ENCODE measurements at regions not wholly inside any gene's neighbourhood (a gene's known extent, or its start where the extent isn't known, plus 50 kb on each side); places are given as distances from the start of the nearest gene placed in this dataset.

- peaks cover 31 to 39% (median 33%) of the 10 kb centered on the region in 3 donors for H3K4me1 ChIP-seq (ENCODE audit: control insufficient read depth in 3 of 3, insufficient read depth in 3 of 3, low read length in 3 of 3)
- H3K27me3 ChIP-seq (ENCODE audit: control insufficient read depth in 3 of 3, insufficient read depth in 3 of 3, low read length in 3 of 3) = no peaks in the 10 kb centered on the region
- peak overlapping the region in 2 of 3 donors; percentile 11 to 50 for H3K9ac ChIP-seq (ENCODE audit: low read depth in 1 of 3, low read length in 3 of 3)
- H3K27ac ChIP-seq (ENCODE audit: low read depth, low read length) = peak overlapping the region; percentile 38
- peak overlapping the region in 1 of 3 donors; percentile 27 for H3K4me3 ChIP-seq (ENCODE audit: low read length in 3 of 3)
- H3K9me3 ChIP-seq (ENCODE audit: control insufficient read depth in 3 of 3, low read length in 3 of 3) = no peaks in the 10 kb centered on the region
- no peaks in the 10 kb centered on the region for H3K36me3 ChIP-seq (ENCODE audit: control insufficient read depth in 3 of 3, insufficient read depth in 3 of 3, low read length in 3 of 3)
Observed at GRCh38 chr10:78543749-78544362, 510.2 kb downstream of the RPS24 start.

DNA sequence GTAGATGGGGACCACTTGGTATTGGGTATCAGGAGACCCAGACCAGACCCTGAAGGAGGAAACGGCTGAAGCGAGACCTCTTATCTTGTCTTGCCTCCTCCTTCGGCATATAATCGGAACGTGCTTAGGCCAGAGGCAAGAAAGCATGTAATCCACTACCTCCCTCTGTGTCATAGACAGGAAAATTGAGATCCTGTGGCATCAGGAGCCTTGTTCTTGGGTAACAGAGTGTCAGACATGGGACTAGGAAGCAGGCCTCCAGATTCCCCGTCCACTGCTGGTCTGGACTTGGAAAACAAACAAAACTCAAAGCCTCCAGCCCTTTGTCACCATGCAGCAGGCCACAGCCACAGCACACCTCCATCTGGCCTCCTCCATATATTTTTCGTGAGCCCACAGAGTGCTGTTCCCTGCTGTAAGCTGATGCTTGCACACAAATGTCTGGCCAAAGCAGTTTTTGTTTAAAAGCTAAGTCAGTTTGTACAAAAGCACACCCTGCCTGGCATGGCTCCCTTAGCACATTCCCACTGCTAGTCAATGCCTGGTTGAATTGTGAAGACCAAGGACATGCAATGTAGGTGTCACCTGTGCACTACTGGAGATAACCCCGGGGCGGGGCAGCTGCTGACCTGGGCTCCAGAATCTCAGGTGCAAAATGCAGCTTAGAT is 510.9 kb downstream of the RPS24 start:
- Histone ChIP-seq H3K9me3 (ENCODE audit: control insufficient read depth in 3 of 3, low read length in 3 of 3) (no peaks in the 10 kb centered on the region), H3K4me1 (ENCODE audit: control insufficient read depth in 3 of 3, insufficient read depth in 3 of 3, low read length in 3 of 3) (peaks cover 31 to 39% (median 33%) of the 10 kb centered on the region in 3 donors), H3K27me3 (ENCODE audit: control insufficient read depth in 3 of 3, insufficient read depth in 3 of 3, low read length in 3 of 3) (no peaks in the 10 kb centered on the region), H3K36me3 (ENCODE audit: control insufficient read depth in 3 of 3, insufficient read depth in 3 of 3, low read length in 3 of 3) (no peaks in the 10 kb centered on the region), H3K4me3 (ENCODE audit: low read length in 3 of 3) (no peak overlapping the region), H3K9ac (ENCODE audit: low read depth in 1 of 3, low read length in 3 of 3) (peak overlapping the region in 2 of 3 donors; percentile 11 to 34), H3K27ac (ENCODE audit: low read depth, low read length) (peak overlapping the region; percentile 38)

DNA sequence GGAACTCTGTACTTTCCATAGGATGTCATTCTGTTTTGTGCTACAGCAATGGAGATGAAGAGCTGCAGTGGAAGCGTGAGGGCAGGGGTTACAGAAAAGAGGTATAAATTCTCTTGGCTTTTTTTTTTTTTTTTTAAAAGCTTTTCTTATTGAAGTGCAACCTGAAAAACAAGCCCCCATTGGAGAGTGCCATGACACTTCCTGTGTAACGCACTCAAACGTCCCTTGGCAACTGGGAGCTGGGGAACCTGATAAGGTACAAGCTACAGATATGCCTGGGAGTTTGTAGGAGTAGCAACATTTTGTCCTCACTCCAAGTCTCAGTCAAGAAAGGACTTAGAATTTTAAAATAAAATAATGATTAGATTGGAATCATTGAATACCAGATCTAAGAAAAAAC is 512.1 kb downstream of the RPS24 start:
- no peak overlapping the region for H3K4me3 ChIP-seq (ENCODE audit: low read length in 3 of 3)
- H3K27me3 ChIP-seq (ENCODE audit: control insufficient read depth in 3 of 3, insufficient read depth in 3 of 3, low read length in 3 of 3) = no peaks in the 10 kb centered on the region
- no peak overlapping the region for H3K9ac ChIP-seq (ENCODE audit: low read depth in 1 of 3, low read length in 3 of 3)
- no peaks in the 10 kb centered on the region for H3K9me3 ChIP-seq (ENCODE audit: control insufficient read depth in 3 of 3, low read length in 3 of 3)
- no peaks in the 10 kb centered on the region for H3K36me3 ChIP-seq (ENCODE audit: control insufficient read depth in 3 of 3, insufficient read depth in 3 of 3, low read length in 3 of 3)
- H3K27ac ChIP-seq (ENCODE audit: low read depth, low read length) = no peak overlapping the region
- peaks cover 31 to 39% (median 33%) of the 10 kb centered on the region in 3 donors for H3K4me1 ChIP-seq (ENCODE audit: control insufficient read depth in 3 of 3, insufficient read depth in 3 of 3, low read length in 3 of 3)

DNA sequence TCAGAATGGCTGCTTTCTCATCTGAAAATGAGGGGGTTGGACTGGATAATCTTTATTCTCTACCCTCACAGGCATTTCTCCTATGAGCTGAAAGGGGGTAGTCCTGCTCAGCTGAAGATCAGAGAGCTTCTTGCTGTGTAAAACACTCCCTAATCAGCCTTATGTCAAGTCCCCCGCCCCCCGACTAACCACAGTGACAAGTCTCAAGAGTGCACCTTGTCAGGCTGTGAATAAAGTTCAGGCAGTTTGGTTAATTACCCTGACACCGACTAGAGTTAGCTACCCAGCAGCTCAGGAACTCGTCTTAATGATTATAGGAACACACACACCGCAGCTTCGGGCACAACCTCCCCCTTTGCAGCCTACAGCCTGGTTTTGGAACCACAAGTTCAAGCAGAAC is 513.7 kb downstream of the RPS24 start:
- no peaks in the 10 kb centered on the region for H3K9me3 ChIP-seq (ENCODE audit: control insufficient read depth in 3 of 3, low read length in 3 of 3)
- no peak overlapping the region for H3K9ac ChIP-seq (ENCODE audit: low read depth in 1 of 3, low read length in 3 of 3)
- peaks cover 29 to 33% (median 30%) of the 10 kb centered on the region in 3 donors for H3K4me1 ChIP-seq (ENCODE audit: control insufficient read depth in 3 of 3, insufficient read depth in 3 of 3, low read length in 3 of 3)
- no peak overlapping the region for H3K27ac ChIP-seq (ENCODE audit: low read depth, low read length)
- H3K27me3 ChIP-seq (ENCODE audit: control insufficient read depth in 3 of 3, insufficient read depth in 3 of 3, low read length in 3 of 3) = no peaks in the 10 kb centered on the region
- H3K36me3 ChIP-seq (ENCODE audit: control insufficient read depth in 3 of 3, insufficient read depth in 3 of 3, low read length in 3 of 3) = no peaks in the 10 kb centered on the region
- H3K4me3 ChIP-seq (ENCODE audit: low read length in 3 of 3) = no peak overlapping the region

DNA sequence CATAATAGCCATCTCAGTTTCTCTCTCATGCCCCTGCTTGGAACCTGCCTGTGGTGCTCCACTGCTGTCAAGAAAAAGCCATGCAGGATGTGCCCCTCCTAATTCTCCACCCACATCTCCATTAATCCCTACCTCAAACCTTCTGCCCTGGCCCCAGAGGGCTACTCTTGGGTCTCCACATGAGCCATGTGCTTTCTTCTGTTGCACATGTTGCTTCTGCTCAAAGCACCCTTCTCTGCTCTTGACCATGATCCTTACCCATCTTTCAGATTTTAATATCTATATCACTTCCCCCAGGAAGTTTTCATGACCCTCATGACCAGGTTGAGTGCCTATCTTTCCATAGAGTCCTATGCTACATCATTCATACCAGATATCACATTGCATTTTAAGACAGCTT is 514.2 kb downstream of the RPS24 start:
- no peak overlapping the region for H3K27ac ChIP-seq (ENCODE audit: low read depth, low read length)
- H3K9ac ChIP-seq (ENCODE audit: low read depth in 1 of 3, low read length in 3 of 3) = no peak overlapping the region
- peaks cover 28 to 32% (median 30%) of the 10 kb centered on the region in 3 donors for H3K4me1 ChIP-seq (ENCODE audit: control insufficient read depth in 3 of 3, insufficient read depth in 3 of 3, low read length in 3 of 3)
- no peaks in the 10 kb centered on the region for H3K9me3 ChIP-seq (ENCODE audit: control insufficient read depth in 3 of 3, low read length in 3 of 3)
- no peaks in the 10 kb centered on the region for H3K27me3 ChIP-seq (ENCODE audit: control insufficient read depth in 3 of 3, insufficient read depth in 3 of 3, low read length in 3 of 3)
- no peaks in the 10 kb centered on the region for H3K36me3 ChIP-seq (ENCODE audit: control insufficient read depth in 3 of 3, insufficient read depth in 3 of 3, low read length in 3 of 3)
- no peak overlapping the region for H3K4me3 ChIP-seq (ENCODE audit: low read length in 3 of 3)

- H3K9ac ChIP-seq (ENCODE audit: low read depth in 1 of 3, low read length in 3 of 3) = no peak overlapping the region
- no peak overlapping the region for H3K27ac ChIP-seq (ENCODE audit: low read depth, low read length)
Observed at GRCh38 chr10:78548369-78548768, 514.7 kb downstream of the RPS24 start.

GRCh38 chr10:78549140-78549935 is 515.7 kb downstream of the RPS24 start:
- Histone ChIP-seq H3K4me3 (ENCODE audit: low read length in 3 of 3) (no peak overlapping the region), H3K9me3 (ENCODE audit: control insufficient read depth in 3 of 3, low read length in 3 of 3) (no peaks in the 10 kb centered on the region), H3K36me3 (ENCODE audit: control insufficient read depth in 3 of 3, insufficient read depth in 3 of 3, low read length in 3 of 3) (no peaks in the 10 kb centered on the region), H3K27ac (ENCODE audit: low read depth, low read length) (no peak overlapping the region), H3K27me3 (ENCODE audit: control insufficient read depth in 3 of 3, insufficient read depth in 3 of 3, low read length in 3 of 3) (no peaks in the 10 kb centered on the region), H3K9ac (ENCODE audit: low read depth in 1 of 3, low read length in 3 of 3) (no peak overlapping the region), H3K4me1 (ENCODE audit: control insufficient read depth in 3 of 3, insufficient read depth in 3 of 3, low read length in 3 of 3) (peaks cover 16 to 18% (median 18%) of the 10 kb centered on the region in 3 donors)

More at GRCh38 chr10:78548369-78548768, 514.7 kb downstream of the RPS24 start:
- Histone ChIP-seq H3K4me3 (ENCODE audit: low read length in 3 of 3) (no peak overlapping the region), H3K4me1 (ENCODE audit: control insufficient read depth in 3 of 3, insufficient read depth in 3 of 3, low read length in 3 of 3) (peaks cover 26 to 28% (median 28%) of the 10 kb centered on the region in 3 donors), H3K9me3 (ENCODE audit: control insufficient read depth in 3 of 3, low read length in 3 of 3) (no peaks in the 10 kb centered on the region), H3K36me3 (ENCODE audit: control insufficient read depth in 3 of 3, insufficient read depth in 3 of 3, low read length in 3 of 3) (no peaks in the 10 kb centered on the region), H3K27me3 (ENCODE audit: control insufficient read depth in 3 of 3, insufficient read depth in 3 of 3, low read length in 3 of 3) (no peaks in the 10 kb centered on the region)

GRCh38 chr10:78550090-78550489 is 516.4 kb downstream of the RPS24 start:
- Histone ChIP-seq H3K27ac (ENCODE audit: low read depth, low read length) (no peak overlapping the region), H3K27me3 (ENCODE audit: control insufficient read depth in 3 of 3, insufficient read depth in 3 of 3, low read length in 3 of 3) (no peaks in the 10 kb centered on the region), H3K4me3 (ENCODE audit: low read length in 3 of 3) (no peak overlapping the region), H3K9ac (ENCODE audit: low read depth in 1 of 3, low read length in 3 of 3) (no peak overlapping the region), H3K9me3 (ENCODE audit: control insufficient read depth in 3 of 3, low read length in 3 of 3) (no peaks in the 10 kb centered on the region), H3K36me3 (ENCODE audit: control insufficient read depth in 3 of 3, insufficient read depth in 3 of 3, low read length in 3 of 3) (no peaks in the 10 kb centered on the region), H3K4me1 (ENCODE audit: control insufficient read depth in 3 of 3, insufficient read depth in 3 of 3, low read length in 3 of 3) (peaks cover 11 to 12% (median 11%) of the 10 kb centered on the region in 3 donors)

DNA sequence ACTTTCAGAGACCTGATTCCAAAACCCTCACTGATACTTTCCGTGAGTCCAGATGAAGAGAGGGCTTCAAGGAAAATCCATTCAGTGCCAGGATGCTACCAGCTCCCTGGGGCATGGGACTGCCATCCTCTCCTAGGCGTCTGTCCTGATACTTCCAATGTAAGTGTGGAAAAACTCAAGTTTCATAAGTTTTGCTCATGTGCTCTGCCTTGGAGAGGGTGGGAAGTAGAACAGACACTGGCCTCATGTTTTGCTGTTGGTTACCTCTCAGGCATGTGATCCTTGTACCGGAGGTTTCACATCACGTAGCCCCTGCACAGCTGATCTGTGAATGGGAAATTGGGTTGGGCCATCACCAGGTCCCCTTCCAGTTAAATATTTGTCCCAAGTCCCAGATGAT is 517.1 kb downstream of the RPS24 start:
- no peak overlapping the region for H3K27ac ChIP-seq (ENCODE audit: low read depth, low read length)
- H3K9me3 ChIP-seq (ENCODE audit: control insufficient read depth in 3 of 3, low read length in 3 of 3) = no peaks in the 10 kb centered on the region
- H3K4me3 ChIP-seq (ENCODE audit: low read length in 3 of 3) = no peak overlapping the region
- H3K27me3 ChIP-seq (ENCODE audit: control insufficient read depth in 3 of 3, insufficient read depth in 3 of 3, low read length in 3 of 3) = no peaks in the 10 kb centered on the region
- peaks cover 11 to 12% (median 11%) of the 10 kb centered on the region in 3 donors for H3K4me1 ChIP-seq (ENCODE audit: control insufficient read depth in 3 of 3, insufficient read depth in 3 of 3, low read length in 3 of 3)
- H3K36me3 ChIP-seq (ENCODE audit: control insufficient read depth in 3 of 3, insufficient read depth in 3 of 3, low read length in 3 of 3) = no peaks in the 10 kb centered on the region
- no peak overlapping the region for H3K9ac ChIP-seq (ENCODE audit: low read depth in 1 of 3, low read length in 3 of 3)
